ENCODE measurements at regions not wholly inside any gene's neighbourhood (a gene's known extent, or its start where the extent isn't known, plus 50 kb on each side); places are given as distances from the start of the nearest gene placed in this dataset.

- TF ChIP-seq CTCF (IDR thresholded peaks at IDR 0.05; ENCODE audit: poor library complexity), result no peak
- no peak for TF ChIP-seq EZH2phosphoT487 (IDR thresholded peaks at IDR 0.05; ENCODE audit: low read depth, severe bottlenecking, unreplicated experiment)
Observed at GRCh38 chr3:185995352-185995751, 57.5 kb upstream of the TRA2B start.
